Prostate gland (tissue), 2 donors: ENCODE measurements at regions not wholly inside any gene's neighbourhood (a gene's known extent, or its start where the extent isn't known, plus 50 kb on each side); places are given as distances from the start of the nearest gene placed in this dataset.

Experiments
- POLR2A ChIP-seq: fragments of 450-650 bp; IDR thresholded peaks from one replicate; pipeline ENCODE4 v1.6.1; 2016; ENCODE audit warnings: antibody characterized with exemption, mild to moderate bottlenecking
- POLR2AphosphoS5 ChIP-seq: sonication (generic); formaldehyde crosslinking; IDR thresholded peaks from one replicate; pipeline ENCODE4 v1.6.1; 2017; ENCODE audit warnings: antibody characterized with exemption
- TF ChIP-seq, protein P1 (sequence below), 4 experiments: fragments of 200-600 bp in 2 of 4; fragments of 450-650 bp in 2 of 4; sonication (generic) in 2 of 4; IDR thresholded peaks; 1 replicate in 3 of 4; 2 replicates in 1 of 4; pipeline ENCODE4 v1.5.1; 2016 to 2019; ENCODE audit warnings: antibody characterized with exemption in 4 of 4, mild to moderate bottlenecking in 2 of 4, moderate library complexity in 2 of 4

DNA sequence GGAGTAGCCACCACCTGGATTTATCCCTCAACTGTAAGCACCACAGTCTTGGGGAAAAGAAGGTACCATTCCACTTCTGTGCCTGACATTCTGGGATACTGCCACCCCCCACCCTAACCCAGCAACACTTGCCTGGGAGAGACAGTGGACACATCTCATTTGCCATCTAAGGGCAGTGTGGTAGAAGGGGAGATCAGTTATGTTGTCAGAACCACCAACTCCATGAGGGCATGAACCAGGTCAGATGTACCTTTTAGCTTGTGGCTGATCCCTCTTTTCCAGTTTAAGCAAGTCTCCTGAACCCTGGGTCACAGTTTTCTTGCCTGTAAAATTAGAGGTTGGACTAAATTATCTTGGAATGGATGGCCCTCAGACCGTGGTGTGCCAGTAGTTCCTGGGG lies 165.5 kb downstream of the SCP2D1 start:
- TF ChIP-seq, protein P1, sequence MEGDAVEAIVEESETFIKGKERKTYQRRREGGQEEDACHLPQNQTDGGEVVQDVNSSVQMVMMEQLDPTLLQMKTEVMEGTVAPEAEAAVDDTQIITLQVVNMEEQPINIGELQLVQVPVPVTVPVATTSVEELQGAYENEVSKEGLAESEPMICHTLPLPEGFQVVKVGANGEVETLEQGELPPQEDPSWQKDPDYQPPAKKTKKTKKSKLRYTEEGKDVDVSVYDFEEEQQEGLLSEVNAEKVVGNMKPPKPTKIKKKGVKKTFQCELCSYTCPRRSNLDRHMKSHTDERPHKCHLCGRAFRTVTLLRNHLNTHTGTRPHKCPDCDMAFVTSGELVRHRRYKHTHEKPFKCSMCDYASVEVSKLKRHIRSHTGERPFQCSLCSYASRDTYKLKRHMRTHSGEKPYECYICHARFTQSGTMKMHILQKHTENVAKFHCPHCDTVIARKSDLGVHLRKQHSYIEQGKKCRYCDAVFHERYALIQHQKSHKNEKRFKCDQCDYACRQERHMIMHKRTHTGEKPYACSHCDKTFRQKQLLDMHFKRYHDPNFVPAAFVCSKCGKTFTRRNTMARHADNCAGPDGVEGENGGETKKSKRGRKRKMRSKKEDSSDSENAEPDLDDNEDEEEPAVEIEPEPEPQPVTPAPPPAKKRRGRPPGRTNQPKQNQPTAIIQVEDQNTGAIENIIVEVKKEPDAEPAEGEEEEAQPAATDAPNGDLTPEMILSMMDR (IDR thresholded peaks at IDR 0.05) = no peak
- TF ChIP-seq POLR2AphosphoS5 (no peak), POLR2A (no peak)
